Stomach smooth muscle (tissue), 2 donors: ENCODE measurements at regions not wholly inside any gene's neighbourhood (a gene's known extent, or its start where the extent isn't known, plus 50 kb on each side); places are given as distances from the start of the nearest gene placed in this dataset.

Experiments
- H3K27ac ChIP-seq: one replicate; pipeline ENCODE4 v1.7.0; 2013; ENCODE audit warnings: mild to moderate bottlenecking, low read length, inconsistent platforms
- H3K27me3 ChIP-seq, 2 donors: one replicate each; pipeline ENCODE4 v1.7.0; 2013; ENCODE audit warnings: low read length in 2 of 2; ENCODE audit not compliant: insufficient read depth in 2 of 2, control insufficient read depth in 1 of 2
- H3K36me3 ChIP-seq, 2 donors: one replicate each; pipeline ENCODE4 v1.7.0; 2013; ENCODE audit warnings: low read length in 2 of 2; ENCODE audit not compliant: control insufficient read depth in 2 of 2, insufficient read depth in 2 of 2
- H3K4me1 ChIP-seq: one replicate; pipeline ENCODE4 v1.7.0; 2013; ENCODE audit warnings: low read length; ENCODE audit not compliant: control insufficient read depth, insufficient read depth
- H3K4me3 ChIP-seq, 2 donors: one replicate each; pipeline ENCODE4 v1.7.0; 2013; ENCODE audit warnings: low read length in 2 of 2
- H3K9ac ChIP-seq, 2 donors: one replicate each; pipeline ENCODE4 v1.7.0; 2013; ENCODE audit warnings: low read length in 2 of 2, mild to moderate bottlenecking in 1 of 2
- H3K9me3 ChIP-seq, 2 donors: one replicate each; pipeline ENCODE4 v1.7.0; 2013; ENCODE audit warnings: low read length in 2 of 2; ENCODE audit not compliant: control insufficient read depth in 2 of 2
- donor health status: healthy.
- donor health status: Pancreatic carcinoma.

DNA sequence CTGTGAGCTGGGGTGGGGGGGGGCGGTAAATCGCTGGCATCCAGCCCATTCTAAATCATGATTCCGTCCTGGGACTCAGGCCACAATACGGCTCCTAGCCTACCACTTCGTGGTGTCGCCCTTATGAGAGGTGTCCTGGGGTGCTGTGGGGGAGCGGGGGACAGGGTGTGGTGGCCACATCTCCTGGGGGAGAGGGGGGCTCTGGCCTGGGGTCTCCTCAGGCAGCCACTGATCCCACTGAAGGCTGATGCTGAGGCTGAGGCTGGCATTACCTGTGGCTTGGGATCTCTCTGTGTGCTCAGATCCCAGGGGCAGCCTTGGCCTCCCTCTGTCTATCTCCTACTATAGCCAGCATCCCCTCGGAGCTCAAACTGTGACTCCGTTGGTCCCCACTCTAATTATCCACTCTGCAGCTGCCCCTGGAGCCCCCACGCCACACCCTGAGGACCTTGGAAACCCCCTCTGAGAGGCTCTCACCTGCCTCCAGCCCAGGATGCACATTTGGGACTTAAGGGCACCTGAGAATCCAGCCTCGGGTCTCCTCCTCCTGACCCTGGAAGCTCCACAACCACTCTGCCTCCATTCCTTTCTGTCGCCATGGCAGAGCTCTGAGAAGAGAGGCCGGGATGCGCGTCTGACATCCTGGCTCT lies 249.3 kb upstream of the TCERG1L start:
- peaks cover 0 to 14% of the 10 kb centered on the region in 2 donors for H3K27me3 ChIP-seq
- H3K4me1 ChIP-seq, result no peaks in the 10 kb centered on the region

DNA sequence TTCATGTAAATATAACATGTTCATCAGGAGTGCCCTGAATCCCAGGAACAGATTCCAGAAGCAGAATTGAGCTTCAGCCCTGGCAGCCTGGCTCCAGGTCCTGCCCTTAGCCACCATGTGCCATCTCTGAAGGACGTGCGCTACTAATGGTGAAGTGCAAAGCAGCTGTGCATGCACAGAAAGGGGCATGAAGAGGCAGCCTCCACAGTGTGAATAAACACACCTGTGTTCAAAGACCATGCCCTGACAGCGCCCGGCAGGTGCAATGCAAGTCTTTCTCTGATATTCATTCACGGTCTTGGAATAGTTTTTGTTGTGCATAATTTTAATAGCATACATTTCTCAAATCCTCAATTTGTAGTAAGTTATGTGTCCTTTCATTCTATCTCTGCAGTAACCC lies 250.4 kb upstream of the TCERG1L start:
- H3K27ac ChIP-seq, result no peak overlapping the region
- H3K4me3 ChIP-seq, result no peak overlapping the region
- peaks cover 0 to 3% of the 10 kb centered on the region in 2 donors for H3K9me3 ChIP-seq
- H3K4me1 ChIP-seq, result no peaks in the 10 kb centered on the region
- H3K9ac ChIP-seq, result no peak overlapping the region
- H3K36me3 ChIP-seq, result no peaks in the 10 kb centered on the region
- peaks cover 0 to 11% of the 10 kb centered on the region in 2 donors for H3K27me3 ChIP-seq

More for the DNA sequence above, 249.3 kb upstream of the TCERG1L start:
- Histone ChIP-seq H3K4me3 (no peak overlapping the region), H3K27ac (no peak overlapping the region), H3K36me3 (no peaks in the 10 kb centered on the region), H3K9me3 (peaks cover 0 to under 1% of the 10 kb centered on the region in 2 donors), H3K9ac (no peak overlapping the region)

DNA sequence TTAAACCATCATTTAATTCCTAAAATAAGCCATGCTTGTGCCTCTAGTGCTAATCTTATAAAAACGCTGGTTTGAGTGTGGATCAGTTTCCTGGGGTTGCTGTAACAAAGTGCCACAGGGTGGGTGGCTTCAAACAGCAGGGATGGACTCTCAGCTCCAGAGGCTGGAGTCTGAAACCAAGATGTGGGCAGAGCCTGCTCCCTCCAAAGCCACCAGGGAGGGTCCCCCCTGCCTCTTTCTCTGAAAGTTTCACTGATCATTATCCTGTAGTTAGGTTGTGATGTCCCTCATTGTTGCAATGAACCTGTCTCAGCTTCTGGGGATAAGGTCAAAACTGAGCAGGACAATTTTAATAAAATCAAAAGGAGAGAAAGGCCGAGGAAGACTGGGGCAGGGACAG lies 251.9 kb upstream of the TCERG1L start:
- H3K9me3 ChIP-seq, result peaks cover 0 to 3% of the 10 kb centered on the region in 2 donors
- no peaks in the 10 kb centered on the region for H3K4me1 ChIP-seq
- H3K36me3 ChIP-seq, result no peaks in the 10 kb centered on the region
- no peak overlapping the region for H3K27ac ChIP-seq
- peaks cover 0 to 11% of the 10 kb centered on the region in 2 donors for H3K27me3 ChIP-seq
- H3K4me3 ChIP-seq, result no peak overlapping the region
- H3K9ac ChIP-seq, result no peak overlapping the region

DNA sequence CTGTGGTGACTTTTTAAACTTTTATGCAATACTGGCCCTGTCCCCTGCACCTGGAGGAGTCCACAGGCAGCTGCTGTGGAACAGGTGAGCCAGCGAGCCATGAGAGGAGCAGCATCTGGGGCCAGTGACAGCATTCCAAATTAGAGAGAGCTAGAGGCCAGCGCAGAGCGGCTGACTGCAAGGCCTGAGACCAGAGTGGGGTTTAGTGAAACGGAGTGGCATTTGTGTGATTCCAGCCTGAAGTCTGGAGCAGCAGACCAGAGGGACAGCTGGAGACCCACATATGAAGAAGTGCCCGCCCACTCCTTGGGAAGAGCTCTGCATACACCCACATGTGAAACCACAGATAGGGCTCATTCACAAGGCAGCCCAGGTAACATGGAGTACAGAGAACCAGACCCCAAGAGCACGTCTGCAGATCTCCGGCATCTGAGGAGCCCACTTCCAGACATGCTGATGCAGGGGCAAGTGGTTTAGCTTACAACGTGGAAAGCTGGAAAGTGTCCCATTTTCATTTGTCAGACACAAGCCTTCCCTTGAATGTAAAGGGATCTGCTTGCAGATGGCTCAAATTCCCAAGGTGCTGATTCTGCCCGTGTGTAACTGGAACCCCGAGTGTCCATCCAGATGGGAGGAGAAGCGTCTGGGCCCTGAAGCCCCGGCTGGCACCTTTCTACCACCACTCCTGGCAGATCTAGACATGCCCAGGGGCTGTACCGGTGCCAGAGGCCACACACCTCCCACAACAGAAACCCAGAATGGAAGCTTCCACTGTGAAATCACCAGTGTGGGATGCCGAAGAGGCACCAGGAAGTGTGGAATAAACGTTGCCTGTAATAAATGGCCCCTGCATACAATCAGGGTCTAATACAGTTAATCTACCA lies 256.0 kb upstream of the TCERG1L start:
- no peak overlapping the region for H3K4me3 ChIP-seq
- no peaks in the 10 kb centered on the region for H3K27me3 ChIP-seq

DNA sequence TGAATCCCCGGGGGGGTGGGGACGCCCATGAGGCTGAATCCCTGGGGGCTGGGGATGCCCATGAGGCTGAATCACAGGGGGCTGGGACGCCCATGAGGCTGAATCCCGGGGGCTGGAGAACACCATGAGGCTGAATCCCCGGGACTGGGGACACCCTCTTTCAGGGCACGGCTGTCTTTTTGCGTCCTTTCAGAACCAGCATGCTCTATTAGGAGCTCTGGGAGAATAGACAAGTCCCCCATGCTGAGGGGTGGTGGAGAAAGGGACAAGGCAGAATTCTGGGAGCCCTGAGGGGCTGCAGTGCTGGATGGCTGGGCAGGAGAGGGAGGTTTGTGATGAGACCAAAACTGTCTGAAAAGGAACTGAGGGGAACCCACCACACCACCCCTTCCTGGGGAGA lies 257.3 kb upstream of the TCERG1L start:
- no peaks in the 10 kb centered on the region for H3K36me3 ChIP-seq
- H3K4me1 ChIP-seq, result no peaks in the 10 kb centered on the region
- no peaks in the 10 kb centered on the region for H3K27me3 ChIP-seq
- peaks cover 0 to 3% of the 10 kb centered on the region in 2 donors for H3K9me3 ChIP-seq
- H3K27ac ChIP-seq, result no peak overlapping the region
- H3K4me3 ChIP-seq, result no peak overlapping the region
- H3K9ac ChIP-seq, result no peak overlapping the region

More for the DNA sequence above, 256.0 kb upstream of the TCERG1L start:
- no peak overlapping the region for H3K27ac ChIP-seq
- H3K9me3 ChIP-seq, result peaks cover 0 to 3% of the 10 kb centered on the region in 2 donors
- H3K9ac ChIP-seq, result no peak overlapping the region
- no peaks in the 10 kb centered on the region for H3K4me1 ChIP-seq
- H3K36me3 ChIP-seq, result no peaks in the 10 kb centered on the region

DNA sequence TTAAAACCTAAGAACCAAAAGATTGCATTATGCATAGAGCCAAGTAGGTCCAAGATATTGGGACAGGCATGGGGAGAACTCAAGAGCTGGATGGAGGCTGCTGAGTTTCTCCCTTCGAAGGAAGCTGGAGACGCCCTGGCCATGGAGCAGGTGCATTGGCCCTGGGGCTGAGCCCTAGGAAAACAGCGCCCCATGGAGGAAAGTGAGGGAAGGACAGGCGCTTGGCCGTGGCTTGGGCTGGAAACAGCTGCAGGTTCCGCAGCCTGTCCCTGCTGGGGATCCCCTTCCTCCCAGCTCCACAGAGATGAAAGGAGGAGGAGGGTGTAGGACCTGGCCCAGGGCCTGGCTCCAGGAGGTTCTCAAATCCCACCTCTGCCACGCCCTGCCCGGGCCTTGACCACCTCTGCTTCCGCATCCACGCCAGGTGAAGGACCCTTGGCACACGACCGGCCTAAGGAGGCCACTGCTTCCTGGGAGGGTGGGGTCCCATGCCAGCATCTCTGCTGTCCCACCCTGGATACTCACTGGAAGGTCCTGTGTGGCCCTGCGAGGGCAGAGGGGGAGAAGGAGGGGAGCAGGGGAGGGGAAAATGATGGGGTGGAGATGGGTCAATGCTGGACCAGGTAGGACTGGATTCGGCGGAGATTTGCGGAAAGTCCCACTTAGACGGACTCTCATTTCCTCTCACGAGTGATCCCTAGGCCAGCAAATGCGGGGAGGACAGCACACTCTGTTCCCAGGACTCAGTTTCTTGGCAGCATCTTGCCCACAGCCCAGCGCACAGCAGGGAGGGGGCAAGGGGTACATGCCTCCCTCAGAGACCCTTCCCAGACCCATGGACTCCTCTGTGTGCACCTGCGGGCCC lies 258.6 kb upstream of the TCERG1L start:
- H3K4me1 ChIP-seq, result no peaks in the 10 kb centered on the region
- H3K9me3 ChIP-seq, result peaks cover 0 to 3% of the 10 kb centered on the region in 2 donors
- H3K4me3 ChIP-seq, result no peak overlapping the region
- no peaks in the 10 kb centered on the region for H3K36me3 ChIP-seq
- no peaks in the 10 kb centered on the region for H3K27me3 ChIP-seq
- H3K27ac ChIP-seq, result no peak overlapping the region
- H3K9ac ChIP-seq, result no peak overlapping the region

DNA sequence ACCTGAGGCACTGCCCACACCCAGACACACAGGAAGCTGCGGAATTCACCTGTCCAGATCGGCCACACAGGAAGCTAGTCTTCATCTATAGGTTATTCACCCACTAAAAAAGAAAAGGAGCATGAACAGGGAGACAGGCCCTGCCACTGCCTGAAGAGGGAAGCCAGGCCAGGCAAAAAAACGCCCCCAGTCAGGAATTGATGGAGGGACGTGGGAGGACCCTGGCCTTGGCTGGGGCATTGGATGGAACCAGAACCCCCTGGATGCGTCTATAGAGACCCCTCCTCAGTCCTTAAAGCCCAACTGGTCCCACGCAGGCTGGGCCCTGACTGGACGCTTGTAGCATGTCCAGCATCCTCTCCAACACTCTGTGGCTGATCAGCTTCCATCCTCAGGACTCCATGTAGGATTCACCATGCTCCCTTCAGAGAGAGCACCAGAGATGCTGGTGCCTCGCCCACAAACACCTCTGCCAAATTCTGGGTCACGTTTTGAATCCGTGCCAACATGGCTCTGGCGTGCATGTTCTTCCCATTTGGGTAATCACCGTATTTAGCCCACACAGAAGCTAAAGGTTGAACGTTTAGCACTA lies 259.3 kb upstream of the TCERG1L start:
- Histone ChIP-seq H3K27me3 (no peaks in the 10 kb centered on the region), H3K27ac (no peak overlapping the region), H3K36me3 (no peaks in the 10 kb centered on the region), H3K4me3 (no peak overlapping the region), H3K4me1 (no peaks in the 10 kb centered on the region), H3K9ac (no peak overlapping the region), H3K9me3 (peaks cover 0 to 3% of the 10 kb centered on the region in 2 donors)

DNA sequence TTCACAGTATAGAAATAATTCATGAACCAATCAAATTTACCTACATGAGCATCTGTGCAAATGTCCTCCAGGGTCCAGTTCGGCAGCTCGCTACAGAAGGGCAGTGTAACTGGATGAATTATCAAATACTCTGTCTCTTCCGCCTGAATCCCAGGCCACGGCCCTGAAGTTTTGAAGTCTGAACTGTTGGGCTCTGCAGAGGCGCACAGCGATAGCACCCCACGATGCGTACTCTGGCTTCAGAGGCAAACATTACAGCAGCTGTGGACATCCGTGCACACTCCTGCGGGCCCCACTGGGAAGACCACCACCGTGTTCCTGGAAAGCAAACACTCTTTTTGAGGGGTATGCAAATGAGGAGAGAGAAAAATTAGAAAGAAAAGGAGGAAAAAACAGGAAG lies 259.8 kb upstream of the TCERG1L start:
- Histone ChIP-seq H3K9ac (no peak overlapping the region), H3K9me3 (no peaks in the 10 kb centered on the region), H3K27me3 (no peaks in the 10 kb centered on the region), H3K4me3 (no peak overlapping the region), H3K27ac (no peak overlapping the region), H3K36me3 (no peaks in the 10 kb centered on the region), H3K4me1 (no peaks in the 10 kb centered on the region)

DNA sequence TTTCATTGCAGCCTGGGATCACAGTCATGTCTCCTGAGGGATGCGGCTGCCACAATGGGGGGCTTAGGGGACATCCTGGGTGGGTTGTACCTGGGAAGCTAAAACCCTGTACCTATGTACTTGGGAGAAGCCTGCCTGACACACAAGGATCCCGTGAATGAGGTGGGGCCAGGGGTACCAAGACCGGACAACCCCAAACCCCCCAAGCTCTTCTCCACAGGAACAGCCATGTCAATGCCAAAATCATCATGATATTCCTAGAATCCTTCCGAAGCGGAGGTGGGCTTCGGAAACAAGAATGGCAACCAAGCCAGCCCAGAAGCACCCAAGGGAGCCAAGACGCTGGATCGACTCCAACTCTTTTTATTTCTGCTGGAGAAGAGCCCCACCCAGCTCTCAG lies 260.3 kb upstream of the TCERG1L start:
- no peaks in the 10 kb centered on the region for H3K4me1 ChIP-seq
- no peaks in the 10 kb centered on the region for H3K9me3 ChIP-seq
- no peak overlapping the region for H3K27ac ChIP-seq
- H3K9ac ChIP-seq, result no peak overlapping the region
- no peaks in the 10 kb centered on the region for H3K36me3 ChIP-seq
- H3K4me3 ChIP-seq, result no peak overlapping the region
- H3K27me3 ChIP-seq, result no peaks in the 10 kb centered on the region

DNA sequence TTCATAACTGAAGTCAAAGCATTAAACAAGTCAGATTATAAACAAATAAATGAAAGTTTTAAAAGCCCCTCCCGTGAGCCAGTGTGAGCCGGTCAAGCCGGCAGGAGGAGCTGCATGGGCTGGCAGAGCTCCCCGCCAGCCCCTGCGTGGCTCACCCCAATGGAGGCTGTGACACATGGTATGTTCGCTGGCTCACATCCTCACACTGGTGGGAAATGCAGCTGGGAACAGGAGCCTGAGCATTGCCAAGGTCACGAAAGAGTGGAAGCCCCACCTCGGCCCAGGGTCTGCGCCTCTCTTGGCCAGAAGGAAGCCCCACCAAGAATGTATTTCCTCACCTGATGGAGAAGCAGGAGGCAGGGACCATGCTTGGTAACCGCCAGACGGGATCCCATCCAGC lies 261.7 kb upstream of the TCERG1L start:
- H3K27ac ChIP-seq, result no peak overlapping the region
- H3K4me3 ChIP-seq, result no peak overlapping the region
- no peaks in the 10 kb centered on the region for H3K9me3 ChIP-seq
- no peaks in the 10 kb centered on the region for H3K27me3 ChIP-seq
- no peaks in the 10 kb centered on the region for H3K36me3 ChIP-seq
- no peaks in the 10 kb centered on the region for H3K4me1 ChIP-seq
- H3K9ac ChIP-seq, result no peak overlapping the region
